Prostate gland (tissue), 2 donors: ENCODE measurements at regions not wholly inside any gene's neighbourhood (a gene's known extent, or its start where the extent isn't known, plus 50 kb on each side); places are given as distances from the start of the nearest gene placed in this dataset.

ENCODE experiments used
- DNase-seq: peaks from one replicate; pipeline ENCODE4 v3.0.0-alpha.2; 2019; ENCODE audit warnings: low spot score
- H3K27ac ChIP-seq, 2 donors: fragments of 200-600 bp; sonication (generic); 2 replicates each; pipeline ENCODE4 v1.5.1; 2017 to 2019
- H3K27me3 ChIP-seq: fragments of 200-600 bp; sonication (generic); replicated peaks from 2 replicates; pipeline ENCODE4 v1.5.1; 2019; ENCODE audit not compliant: insufficient read depth
- H3K36me3 ChIP-seq, 2 donors: fragments of 200-600 bp; sonication (generic); 1 replicate in 1 of 2; 2 replicates in 1 of 2; pipeline versions ENCODE4 v1.5.1 to v1.8.1; 2017 to 2019
- H3K4me1 ChIP-seq: fragments of 200-600 bp; sonication (generic); replicated peaks from 2 replicates; pipeline ENCODE4 v1.5.1; 2019
- H3K4me3 ChIP-seq, 2 donors: fragments of 200-600 bp; sonication (generic); 2 replicates each; pipeline ENCODE4 v1.5.1; 2017 to 2019
- H3K9me3 ChIP-seq: fragments of 200-600 bp; sonication (generic); 2 replicates; pipeline ENCODE4 v1.5.1; 2017
- POLR2A ChIP-seq: fragments of 450-650 bp; IDR thresholded peaks from one replicate; pipeline ENCODE4 v1.6.1; 2016; ENCODE audit warnings: antibody characterized with exemption, mild to moderate bottlenecking
- POLR2AphosphoS5 ChIP-seq: sonication (generic); formaldehyde crosslinking; IDR thresholded peaks from one replicate; pipeline ENCODE4 v1.6.1; 2017; ENCODE audit warnings: antibody characterized with exemption
- WGBS: methylation state at CpG from one replicate; pipeline ENCODE4 v1.1.5; 2018; 5-methylcytosine and 5-hydroxymethylcytosine counted together
- intact Hi-C: fragments of 100-400 bp; cut with DNase I; formaldehyde crosslinking; loops from one replicate; pipeline ENCODE4 v1.14.2; 2022
- TF ChIP-seq, protein P1 (sequence below), 4 experiments: fragments of 200-600 bp in 2 of 4; fragments of 450-650 bp in 2 of 4; sonication (generic) in 2 of 4; IDR thresholded peaks; 1 replicate in 3 of 4; 2 replicates in 1 of 4; pipeline ENCODE4 v1.5.1; 2016 to 2019; ENCODE audit warnings: antibody characterized with exemption in 4 of 4, mild to moderate bottlenecking in 2 of 4, moderate library complexity in 2 of 4

DNA sequence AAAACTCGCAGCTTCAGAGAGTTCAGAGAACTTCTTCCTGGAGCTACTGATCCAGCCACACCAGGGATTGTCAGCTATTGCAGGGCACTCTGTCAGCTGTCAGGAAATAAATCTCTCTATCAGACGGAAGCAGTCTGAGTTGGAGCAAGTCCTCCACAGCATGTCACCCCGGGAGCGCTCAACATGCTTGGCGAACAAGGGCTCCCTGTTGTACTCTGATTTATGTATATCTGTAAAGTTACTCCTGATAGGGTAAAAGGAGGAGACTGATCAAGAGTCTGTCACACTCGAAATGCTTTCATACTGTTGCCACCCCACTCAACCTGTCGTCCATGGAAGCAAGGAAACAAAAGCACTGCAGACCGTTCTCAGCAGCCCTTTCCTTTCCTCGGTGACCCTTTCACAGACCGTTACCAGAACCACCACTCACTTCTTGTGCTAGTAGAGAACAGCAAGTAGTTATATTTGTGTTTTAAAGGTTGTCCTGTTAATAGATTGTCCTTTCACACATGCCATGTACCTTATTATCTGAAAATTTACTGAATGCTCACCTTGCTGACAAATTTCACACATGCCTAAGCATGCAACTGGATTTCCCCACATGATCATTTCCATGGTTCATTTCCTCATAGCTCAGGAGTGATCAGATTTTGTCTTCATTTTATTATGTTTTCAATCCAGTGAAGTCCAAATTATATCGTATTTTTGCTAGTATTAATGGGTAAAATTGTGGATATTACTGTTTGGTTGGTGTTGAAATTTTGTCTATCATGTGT lies 2108.9 kb upstream of the TENM3 start:
- intact Hi-C loops = no loop called here
- no peaks in the 10 kb centered on the region for H3K27me3 ChIP-seq
- H3K4me3 ChIP-seq = no peak overlapping the region
- H3K9me3 ChIP-seq = no peaks in the 10 kb centered on the region
- no peak overlapping the region for H3K27ac ChIP-seq
- DNase-seq = no peak
- H3K36me3 ChIP-seq = no peaks in the 10 kb centered on the region
- 25% methylated on average over 11 of the region's 11 CpGs for WGBS
- TF ChIP-seq POLR2AphosphoS5 (no peak), POLR2A (no peak)
- TF ChIP-seq, protein P1, sequence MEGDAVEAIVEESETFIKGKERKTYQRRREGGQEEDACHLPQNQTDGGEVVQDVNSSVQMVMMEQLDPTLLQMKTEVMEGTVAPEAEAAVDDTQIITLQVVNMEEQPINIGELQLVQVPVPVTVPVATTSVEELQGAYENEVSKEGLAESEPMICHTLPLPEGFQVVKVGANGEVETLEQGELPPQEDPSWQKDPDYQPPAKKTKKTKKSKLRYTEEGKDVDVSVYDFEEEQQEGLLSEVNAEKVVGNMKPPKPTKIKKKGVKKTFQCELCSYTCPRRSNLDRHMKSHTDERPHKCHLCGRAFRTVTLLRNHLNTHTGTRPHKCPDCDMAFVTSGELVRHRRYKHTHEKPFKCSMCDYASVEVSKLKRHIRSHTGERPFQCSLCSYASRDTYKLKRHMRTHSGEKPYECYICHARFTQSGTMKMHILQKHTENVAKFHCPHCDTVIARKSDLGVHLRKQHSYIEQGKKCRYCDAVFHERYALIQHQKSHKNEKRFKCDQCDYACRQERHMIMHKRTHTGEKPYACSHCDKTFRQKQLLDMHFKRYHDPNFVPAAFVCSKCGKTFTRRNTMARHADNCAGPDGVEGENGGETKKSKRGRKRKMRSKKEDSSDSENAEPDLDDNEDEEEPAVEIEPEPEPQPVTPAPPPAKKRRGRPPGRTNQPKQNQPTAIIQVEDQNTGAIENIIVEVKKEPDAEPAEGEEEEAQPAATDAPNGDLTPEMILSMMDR (IDR thresholded peaks at IDR 0.05) = no peak
- H3K4me1 ChIP-seq = no peaks in the 10 kb centered on the region

DNA sequence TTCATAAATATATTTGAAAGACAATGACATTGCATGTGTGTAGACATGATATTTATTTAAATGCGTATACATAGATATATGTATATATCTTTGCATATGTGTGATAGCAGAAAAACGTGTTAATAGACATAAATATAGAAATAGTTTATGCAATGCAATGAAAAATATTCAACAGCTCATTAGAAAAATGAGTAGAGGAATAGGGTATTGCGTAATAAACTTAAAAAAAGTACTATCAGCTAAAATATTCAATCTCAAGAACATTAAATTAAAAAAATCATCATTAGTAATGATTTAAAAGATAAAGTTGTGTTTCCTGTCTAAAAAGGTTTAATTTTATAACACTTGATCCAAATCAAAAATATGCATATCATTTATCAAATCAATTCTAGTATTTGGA lies 2101.5 kb upstream of the TENM3 start:
- H3K36me3 ChIP-seq = no peaks in the 10 kb centered on the region
- no peaks in the 10 kb centered on the region for H3K4me1 ChIP-seq
- H3K27ac ChIP-seq = no peak overlapping the region
- H3K9me3 ChIP-seq = no peaks in the 10 kb centered on the region
- no peaks in the 10 kb centered on the region for H3K27me3 ChIP-seq
- WGBS = 78% methylated on average over 3 of the region's 3 CpGs
- TF ChIP-seq POLR2A (no peak), POLR2AphosphoS5 (no peak)
- TF ChIP-seq, protein P1 (IDR thresholded peaks at IDR 0.05) = no peak
- no peak overlapping the region for H3K4me3 ChIP-seq
- intact Hi-C loops = no loop called here
- DNase-seq = no peak

GRCh38 chr4:180148737-180149136 lies 2094.5 kb upstream of the TENM3 start:
- Histone ChIP-seq H3K9me3 (no peaks in the 10 kb centered on the region), H3K27ac (no peak overlapping the region), H3K4me3 (no peak overlapping the region), H3K4me1 (no peaks in the 10 kb centered on the region), H3K27me3 (no peaks in the 10 kb centered on the region), H3K36me3 (no peaks in the 10 kb centered on the region)
- intact Hi-C loops = no loop called here
- WGBS = 50% methylated on average over 2 of the region's 2 CpGs
- DNase-seq = no peak
- TF ChIP-seq, protein P1 (IDR thresholded peaks at IDR 0.05) = no peak
- TF ChIP-seq POLR2A (no peak), POLR2AphosphoS5 (no peak)

DNA sequence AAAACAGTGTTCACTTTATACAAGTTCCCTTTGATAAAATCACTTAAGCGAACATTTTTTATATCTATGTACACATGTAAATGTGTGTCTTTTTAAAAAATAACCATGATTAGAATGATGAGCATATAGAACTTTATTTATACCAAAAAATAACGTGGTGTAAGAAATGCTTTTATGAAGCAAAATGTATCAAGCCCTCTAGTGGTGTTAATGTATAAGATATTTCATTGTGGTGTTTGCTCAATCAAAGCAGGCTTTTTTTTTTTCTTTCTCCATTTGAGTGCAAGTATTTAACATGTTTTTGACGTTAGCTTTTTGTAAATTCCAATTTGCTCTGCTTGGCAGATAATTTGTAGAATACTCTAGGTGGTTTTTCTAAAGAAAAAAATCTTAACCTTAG lies 2092.4 kb upstream of the TENM3 start:
- no peak overlapping the region for H3K27ac ChIP-seq
- no peaks in the 10 kb centered on the region for H3K4me1 ChIP-seq
- DNase-seq = no peak
- no peaks in the 10 kb centered on the region for H3K27me3 ChIP-seq
- no peak overlapping the region for H3K4me3 ChIP-seq
- 17% methylated on average over 3 of the region's 3 CpGs for WGBS
- TF ChIP-seq POLR2A (no peak), POLR2AphosphoS5 (no peak)
- TF ChIP-seq, protein P1 (IDR thresholded peaks at IDR 0.05) = no peak
- no peaks in the 10 kb centered on the region for H3K9me3 ChIP-seq
- H3K36me3 ChIP-seq = no peaks in the 10 kb centered on the region
- intact Hi-C loops = no loop called here

GRCh38 chr4:180152831-180153230 lies 2090.4 kb upstream of the TENM3 start:
- no peak overlapping the region for H3K27ac ChIP-seq
- H3K4me3 ChIP-seq = no peak overlapping the region
- no peaks in the 10 kb centered on the region for H3K4me1 ChIP-seq
- H3K36me3 ChIP-seq = no peaks in the 10 kb centered on the region
- H3K9me3 ChIP-seq = no peaks in the 10 kb centered on the region
- no peaks in the 10 kb centered on the region for H3K27me3 ChIP-seq
- TF ChIP-seq, protein P1 (IDR thresholded peaks at IDR 0.05) = no peak
- TF ChIP-seq POLR2AphosphoS5 (no peak), POLR2A (no peak)
- no peak for DNase-seq
- WGBS = 87% methylated on average over 3 of the region's 3 CpGs
- intact Hi-C loops = no loop called here
